DND-41 (cell line): ENCODE measurements at regions not wholly inside any gene's neighbourhood (a gene's known extent, or its start where the extent isn't known, plus 50 kb on each side); places are given as distances from the start of the nearest gene placed in this dataset.

Experiments
- ATAC-seq: fragments of 200-7000 bp; cut with Tn5 transposase; 3 replicates; pipeline ENCODE4 v1.9.1; 2021; ENCODE audit warnings: low read depth; ENCODE audit not compliant: insufficient read depth
- DNase-seq: peaks from one replicate; pipeline ENCODE4 v3.0.0-alpha.2; 2020
- H2AFZ ChIP-seq: 2 replicates; pipeline ENCODE4 v1.6.0; 2012; ENCODE audit warnings: low read depth, low read length
- H3K27ac ChIP-seq: 2 replicates; pipeline ENCODE4 v1.5.1; 2012; ENCODE audit warnings: low read length, inconsistent platforms
- H3K27me3 ChIP-seq: fragments of 200-600 bp; sonication (generic); 2 replicates; pipeline ENCODE4 v1.6.0; 2012; ENCODE audit warnings: low read length, mild to moderate bottlenecking, inconsistent platforms; ENCODE audit not compliant: insufficient read depth, poor library complexity
- H3K36me3 ChIP-seq: 2 replicates; pipeline ENCODE4 v1.5.1; 2012; ENCODE audit warnings: low read length, inconsistent platforms; ENCODE audit not compliant: insufficient read depth
- H3K4me1 ChIP-seq: 2 replicates; pipeline ENCODE4 v1.5.1; 2012; ENCODE audit warnings: mild to moderate bottlenecking, low read length; ENCODE audit not compliant: insufficient read depth
- H3K4me2 ChIP-seq: 2 replicates; pipeline ENCODE4 v1.6.0; 2012; ENCODE audit warnings: mild to moderate bottlenecking, moderate library complexity, low read length, inconsistent platforms; ENCODE audit not compliant: insufficient read depth
- H3K4me3 ChIP-seq, 2 experiments: fragments of 200-600 bp in 1 of 2; shearing (Covaris generic) in 1 of 2; 2 replicates each; pipeline ENCODE4 v1.5.1; 2012 to 2016; ENCODE audit warnings: inconsistent platforms in 2 of 2, low read length in 2 of 2, mild to moderate bottlenecking in 2 of 2, low read depth in 1 of 2, moderate library complexity in 1 of 2
- H3K79me2 ChIP-seq: 2 replicates; pipeline ENCODE4 v1.6.0; 2012; ENCODE audit warnings: low read length, inconsistent platforms; ENCODE audit not compliant: insufficient read depth
- H3K9ac ChIP-seq: 2 replicates; pipeline ENCODE4 v1.6.0; 2012; ENCODE audit warnings: low read depth, mild to moderate bottlenecking, inconsistent platforms, low read length, moderate library complexity
- H3K9me3 ChIP-seq: 2 replicates; pipeline ENCODE4 v1.5.1; 2012; ENCODE audit warnings: low read length, moderate library complexity, mild to moderate bottlenecking, inconsistent platforms; ENCODE audit not compliant: insufficient read depth, severe bottlenecking
- H4K20me1 ChIP-seq: 2 replicates; pipeline ENCODE4 v1.6.0; 2012; ENCODE audit warnings: low read length; ENCODE audit not compliant: insufficient read depth
- CTCF ChIP-seq: IDR thresholded peaks from 2 replicates; pipeline ENCODE4 v1.5.1; 2012; ENCODE audit warnings: borderline replicate concordance, low read length, moderate library complexity, mild to moderate bottlenecking; ENCODE audit not compliant: poor library complexity, severe bottlenecking; ENCODE audit errors: extremely low read depth
- EZH2 ChIP-seq: IDR thresholded peaks from 3 replicates; pipeline ENCODE4 v1.6.1; 2012; ENCODE audit warnings: borderline replicate concordance, low read depth, mild to moderate bottlenecking, moderate library complexity, low read length, inconsistent platforms; ENCODE audit not compliant: severe bottlenecking

- Histone ChIP-seq H3K4me3 (no peak overlapping the region), H2AFZ (no peak overlapping the region), H3K9ac (no peak overlapping the region), H3K27ac (no peak overlapping the region), H3K4me2 (no peak overlapping the region), H4K20me1 (no peaks in the 10 kb centered on the region), H3K9me3 (no peaks in the 10 kb centered on the region), H3K27me3 (no peaks in the 10 kb centered on the region), H3K4me1 (no peaks in the 10 kb centered on the region), H3K36me3 (no peaks in the 10 kb centered on the region), H3K79me2 (no peaks in the 10 kb centered on the region)
- TF ChIP-seq CTCF (no peak), EZH2 (no peak)
- DNase-seq (no peak), ATAC-seq (no peak)
These were observed 451.1 kb downstream of the ARAP2 start for GRCh38 chr4:35793045-35793722.

- no peaks in the 10 kb centered on the region for H3K4me1 ChIP-seq
- H3K36me3 ChIP-seq = no peaks in the 10 kb centered on the region
- ATAC-seq (no peak), DNase-seq (no peak)
- no peaks in the 10 kb centered on the region for H3K79me2 ChIP-seq
- H3K9ac ChIP-seq = no peak overlapping the region
- no peak overlapping the region for H3K27ac ChIP-seq
- no peak overlapping the region for H3K4me3 ChIP-seq
- H3K9me3 ChIP-seq = no peaks in the 10 kb centered on the region
- TF ChIP-seq CTCF = no peak
- TF ChIP-seq EZH2 = no peak
- H3K27me3 ChIP-seq = no peaks in the 10 kb centered on the region
- no peak overlapping the region for H2AFZ ChIP-seq
- H4K20me1 ChIP-seq = no peaks in the 10 kb centered on the region
- H3K4me2 ChIP-seq = no peak overlapping the region
These were observed 450.5 kb downstream of the ARAP2 start for GRCh38 chr4:35793766-35794165.

GRCh38 chr4:35800669-35801068, 443.6 kb downstream of the ARAP2 start:
- Histone ChIP-seq H3K9ac (no peak overlapping the region), H3K27ac (no peak overlapping the region), H3K79me2 (no peaks in the 10 kb centered on the region), H3K9me3 (no peaks in the 10 kb centered on the region), H2AFZ (no peak overlapping the region), H3K27me3 (no peaks in the 10 kb centered on the region), H3K4me1 (no peaks in the 10 kb centered on the region), H4K20me1 (no peaks in the 10 kb centered on the region), H3K4me2 (no peak overlapping the region), H3K4me3 (no peak overlapping the region), H3K36me3 (no peaks in the 10 kb centered on the region)
- DNase-seq (no peak), ATAC-seq (no peak)
- TF ChIP-seq CTCF (no peak), EZH2 (no peak)
